ENCODE measurements at regions not wholly inside any gene's neighbourhood (a gene's known extent, or its start where the extent isn't known, plus 50 kb on each side); places are given as distances from the start of the nearest gene placed in this dataset.

DNA sequence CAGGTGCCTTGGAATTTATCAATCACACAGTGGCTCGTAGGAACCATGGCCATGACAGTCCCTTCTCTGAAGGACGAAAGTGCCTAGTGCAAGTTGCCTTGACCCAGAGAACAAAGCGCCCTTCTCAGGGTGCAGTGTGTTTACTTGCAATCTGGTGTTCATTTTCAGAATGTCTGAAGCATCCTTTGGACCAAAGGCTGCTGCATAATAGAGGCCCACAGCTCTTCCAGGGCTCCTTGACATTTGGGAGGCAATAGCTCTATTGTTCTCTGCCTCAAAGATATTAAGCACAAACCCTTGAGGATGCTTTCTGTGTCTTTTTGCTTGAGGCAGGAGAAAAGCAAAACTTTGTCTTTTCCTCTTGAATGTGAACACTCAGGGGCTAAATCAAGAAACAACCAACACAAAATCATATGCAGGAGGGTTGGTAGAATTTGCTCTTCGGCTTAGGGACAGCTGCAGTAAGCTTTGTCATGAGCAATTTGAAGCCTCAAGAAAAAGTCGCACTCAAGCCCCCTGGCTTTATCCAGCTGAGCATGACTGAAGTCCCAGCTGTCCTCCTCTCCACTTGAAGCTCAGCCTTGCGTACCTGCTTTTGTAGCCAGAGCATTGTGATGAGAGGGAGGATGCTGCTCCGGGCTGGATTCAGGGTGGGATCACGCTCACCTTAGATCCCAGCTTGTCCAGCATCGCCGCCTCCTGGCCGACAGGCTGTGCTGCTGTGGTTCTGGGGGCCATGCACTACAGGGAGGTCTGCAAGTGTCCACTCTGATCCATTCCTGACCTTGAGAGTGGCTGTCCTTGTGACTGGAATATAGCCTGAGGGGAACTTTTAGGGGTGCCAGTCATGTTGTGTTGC is 495.4 kb downstream of the CDH26 start:
- Mint-ChIP-seq H3K9me3 (peaks cover 0 to 6% of the 10 kb centered on the region in 2 donors), H3K36me3 (no peaks in the 10 kb centered on the region), H3K27ac (no peak overlapping the region)
- ATAC-seq (no peak), DNase-seq (ENCODE audit: low spot score in 2 of 2) (no peak)

DNA sequence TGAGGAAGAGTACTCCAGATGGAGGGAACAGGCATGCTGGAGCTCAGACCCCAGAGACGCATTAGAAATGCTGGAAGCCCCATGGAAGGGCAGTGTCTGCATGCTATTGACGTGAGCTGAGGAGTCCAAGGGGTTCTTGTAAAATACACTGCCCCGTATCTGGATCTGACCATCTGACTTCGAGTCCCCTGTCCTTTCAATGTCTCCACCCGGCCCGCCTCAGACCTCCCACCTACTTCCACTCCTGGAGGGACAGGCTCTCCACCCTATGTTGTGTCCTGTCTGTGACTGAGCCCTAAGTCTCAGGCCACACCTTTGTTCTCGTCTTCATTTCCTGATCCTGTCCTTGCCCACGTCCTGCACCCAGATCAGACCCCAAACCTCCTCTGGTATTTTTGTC is 496.3 kb downstream of the CDH26 start:
- peaks cover 0 to 6% of the 10 kb centered on the region in 2 donors for H3K9me3 Mint-ChIP-seq
- DNase-seq (ENCODE audit: low spot score in 2 of 2) = no peak
- ATAC-seq = no peak
- no peaks in the 10 kb centered on the region for H3K36me3 Mint-ChIP-seq
- no peak overlapping the region for H3K27ac Mint-ChIP-seq

- DNase-seq (ENCODE audit: low spot score in 2 of 2) = no peak
- Mint-ChIP-seq H3K9me3 (peaks cover 0 to 6% of the 10 kb centered on the region in 2 donors), H3K27ac (no peak overlapping the region), H3K36me3 (no peaks in the 10 kb centered on the region)
- no peak for ATAC-seq
These were observed 497.0 kb downstream of the CDH26 start for GRCh38 chr20:60455272-60455671.

- H3K27ac Mint-ChIP-seq = no peak overlapping the region
- H3K36me3 Mint-ChIP-seq = no peaks in the 10 kb centered on the region
- peaks cover 0 to 13% of the 10 kb centered on the region in 2 donors for H3K9me3 Mint-ChIP-seq
- ATAC-seq (no peak), DNase-seq (ENCODE audit: low spot score in 2 of 2) (no peak)
These were observed 501.0 kb downstream of the CDH26 start for GRCh38 chr20:60459212-60459611.

GRCh38 chr20:60461993-60462392 is 503.8 kb downstream of the CDH26 start:
- Mint-ChIP-seq H3K27ac (no peak overlapping the region), H3K9me3 (peaks cover 0 to 13% of the 10 kb centered on the region in 2 donors), H3K36me3 (no peaks in the 10 kb centered on the region)
- ATAC-seq (no peak), DNase-seq (ENCODE audit: low spot score in 2 of 2) (no peak)

DNA sequence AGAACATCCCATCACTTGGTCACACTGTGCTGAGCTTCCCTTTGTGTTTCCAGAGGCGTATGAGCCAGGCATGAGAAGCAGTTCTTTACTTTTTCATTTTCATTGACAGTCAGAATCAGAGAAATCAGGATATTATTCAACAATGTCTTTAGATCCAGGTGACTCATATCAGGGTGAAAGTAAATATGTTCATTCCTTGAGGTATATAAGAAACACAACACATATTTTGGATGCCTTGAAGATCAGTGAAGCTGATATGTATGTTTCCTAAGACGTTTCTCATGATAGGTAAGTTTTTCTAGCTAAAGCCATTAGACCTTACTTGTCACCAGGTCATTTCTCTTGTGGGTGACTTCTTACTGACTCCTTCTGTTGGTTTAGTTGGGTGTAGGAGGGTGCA is 505.6 kb downstream of the CDH26 start:
- Mint-ChIP-seq H3K27ac (no peak overlapping the region), H3K9me3 (peaks cover 0 to 7% of the 10 kb centered on the region in 2 donors), H3K36me3 (no peaks in the 10 kb centered on the region)
- ATAC-seq (no peak), DNase-seq (ENCODE audit: low spot score in 2 of 2) (no peak)

DNA sequence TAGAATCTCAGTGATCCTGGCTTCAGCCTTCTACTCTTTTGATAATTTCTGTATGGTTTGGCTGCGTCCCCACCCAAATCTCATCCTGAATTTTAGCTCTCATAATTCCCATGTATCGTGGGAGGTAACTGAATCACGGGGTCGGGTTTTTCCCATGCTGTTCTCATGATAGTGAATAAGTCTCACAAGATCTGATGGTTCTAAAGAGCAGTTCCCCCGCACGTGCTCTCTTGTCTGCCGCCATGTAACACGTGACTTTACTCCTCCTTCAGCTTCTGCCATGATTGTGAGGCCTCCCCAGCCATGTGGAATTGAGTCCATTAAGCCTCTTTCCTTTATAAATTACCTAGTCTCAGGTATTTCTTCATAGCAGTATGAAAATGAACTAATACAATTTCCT is 507.2 kb downstream of the CDH26 start:
- ATAC-seq (no peak), DNase-seq (ENCODE audit: low spot score in 2 of 2) (no peak)
- H3K9me3 Mint-ChIP-seq = peaks cover under 1 to 7% of the 10 kb centered on the region in 2 donors
- no peak overlapping the region for H3K27ac Mint-ChIP-seq
- no peaks in the 10 kb centered on the region for H3K36me3 Mint-ChIP-seq

DNA sequence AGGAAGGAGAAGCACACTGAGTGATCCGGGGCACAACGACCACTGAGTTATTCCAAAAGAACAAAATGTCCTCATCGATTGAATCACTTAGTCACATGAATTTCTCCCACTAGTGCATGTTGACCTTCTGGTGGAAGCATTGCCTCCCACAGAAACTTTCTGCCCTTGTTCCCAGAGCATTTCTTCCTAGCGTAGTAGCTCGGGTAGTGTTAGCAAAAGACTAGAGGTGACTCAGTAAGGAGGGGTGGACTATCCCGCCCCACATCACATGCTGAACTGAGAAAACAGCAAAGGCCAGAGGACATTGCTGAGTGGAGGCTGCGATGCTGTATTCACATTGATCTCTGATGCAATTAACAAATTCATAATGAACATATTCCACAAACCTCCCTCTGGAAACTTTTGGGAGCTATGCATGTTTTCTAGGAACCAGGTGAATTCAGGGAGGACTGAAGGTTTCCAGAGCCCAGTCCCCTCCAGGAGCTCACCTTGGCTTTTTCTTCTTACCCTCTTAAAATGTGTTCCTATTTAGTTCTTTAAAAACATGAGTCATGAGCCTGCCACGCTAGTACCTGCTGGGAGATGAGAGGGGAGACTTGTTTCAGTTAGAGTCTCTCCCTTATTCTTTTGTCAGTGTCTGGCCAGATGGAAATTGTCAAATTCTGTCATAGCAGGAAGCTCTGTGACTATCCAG is 507.9 kb downstream of the CDH26 start:
- Mint-ChIP-seq H3K9me3 (peaks cover 3 to 5% of the 10 kb centered on the region in 2 donors), H3K36me3 (no peaks in the 10 kb centered on the region), H3K27ac (no peak overlapping the region)
- no peak for DNase-seq (ENCODE audit: low spot score in 2 of 2)
- ATAC-seq = no peak

DNA sequence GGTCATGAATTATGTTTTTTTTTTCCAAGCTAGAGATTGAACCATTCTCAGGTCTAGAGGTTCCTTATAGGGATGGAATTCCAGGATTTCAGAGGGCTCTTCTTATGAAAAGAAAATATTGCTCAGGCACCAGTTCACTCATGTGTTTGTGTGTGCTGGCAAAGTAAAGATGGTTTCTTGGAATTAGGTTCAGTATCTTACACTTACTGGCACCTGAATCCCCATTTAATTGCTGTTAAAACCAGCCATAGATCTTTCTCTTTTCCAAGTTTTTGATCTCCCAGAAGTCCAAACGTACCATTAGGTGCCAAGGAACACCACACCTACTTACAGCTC is 508.4 kb downstream of the CDH26 start:
- DNase-seq (ENCODE audit: low spot score in 2 of 2) (no peak), ATAC-seq (no peak)
- peaks cover 0 to 3% of the 10 kb centered on the region in 2 donors for H3K9me3 Mint-ChIP-seq
- no peaks in the 10 kb centered on the region for H3K36me3 Mint-ChIP-seq
- H3K27ac Mint-ChIP-seq = no peak overlapping the region

GRCh38 chr20:60467078-60467477 is 508.9 kb downstream of the CDH26 start:
- Mint-ChIP-seq H3K9me3 (peaks cover 0 to 3% of the 10 kb centered on the region in 2 donors), H3K36me3 (no peaks in the 10 kb centered on the region), H3K27ac (no peak overlapping the region)
- ATAC-seq (no peak), DNase-seq (ENCODE audit: low spot score in 2 of 2) (no peak)

DNA sequence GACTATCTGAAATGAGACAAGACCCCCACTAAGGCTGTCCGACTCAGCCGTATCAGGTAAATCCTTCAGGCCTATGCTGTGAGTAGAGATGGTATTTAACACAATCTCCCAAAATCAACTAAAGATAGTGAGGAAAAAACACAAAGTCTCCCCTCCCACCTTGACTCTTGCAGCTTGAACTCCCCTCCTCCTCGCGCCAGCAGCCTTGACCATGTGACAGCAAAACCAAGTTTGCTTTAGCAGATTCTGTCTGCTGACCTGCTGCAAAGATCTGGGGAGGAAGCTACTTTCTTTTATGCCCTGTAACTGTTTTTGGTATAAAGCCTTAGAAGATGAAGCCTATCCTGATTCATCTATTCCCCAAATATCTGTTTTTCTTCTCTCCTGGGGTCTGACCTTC is 509.5 kb downstream of the CDH26 start:
- H3K27ac Mint-ChIP-seq = no peak overlapping the region
- no peaks in the 10 kb centered on the region for H3K36me3 Mint-ChIP-seq

DNA sequence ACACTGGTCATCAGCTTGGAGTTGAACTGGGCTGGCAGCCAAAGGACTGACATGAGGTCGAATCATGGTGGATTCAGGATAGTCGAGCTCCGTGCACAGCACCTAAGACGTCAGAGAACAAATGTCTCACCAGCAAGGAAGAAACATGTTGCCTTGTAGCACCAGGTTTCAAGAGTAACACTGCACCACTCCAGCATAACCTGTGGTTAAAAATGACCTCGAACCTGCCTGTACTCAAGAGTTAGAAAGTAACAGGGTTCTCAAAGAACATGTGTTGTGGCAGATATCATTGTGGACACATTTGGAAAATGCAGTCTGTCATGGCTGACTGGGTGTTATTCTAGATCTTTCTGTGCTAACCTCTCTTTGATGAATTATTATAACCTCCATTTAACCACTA is 511.6 kb downstream of the CDH26 start:
- Mint-ChIP-seq H3K36me3 (no peaks in the 10 kb centered on the region), H3K9me3 (peaks cover 0 to 3% of the 10 kb centered on the region in 2 donors), H3K27ac (no peak overlapping the region)
- no peak for ATAC-seq
- no peak for DNase-seq (ENCODE audit: low spot score in 2 of 2)

More for the DNA sequence above, 509.5 kb downstream of the CDH26 start:
- peaks cover 0 to 3% of the 10 kb centered on the region in 2 donors for H3K9me3 Mint-ChIP-seq
- DNase-seq (ENCODE audit: low spot score in 2 of 2) = no peak
- no peak for ATAC-seq

DNA sequence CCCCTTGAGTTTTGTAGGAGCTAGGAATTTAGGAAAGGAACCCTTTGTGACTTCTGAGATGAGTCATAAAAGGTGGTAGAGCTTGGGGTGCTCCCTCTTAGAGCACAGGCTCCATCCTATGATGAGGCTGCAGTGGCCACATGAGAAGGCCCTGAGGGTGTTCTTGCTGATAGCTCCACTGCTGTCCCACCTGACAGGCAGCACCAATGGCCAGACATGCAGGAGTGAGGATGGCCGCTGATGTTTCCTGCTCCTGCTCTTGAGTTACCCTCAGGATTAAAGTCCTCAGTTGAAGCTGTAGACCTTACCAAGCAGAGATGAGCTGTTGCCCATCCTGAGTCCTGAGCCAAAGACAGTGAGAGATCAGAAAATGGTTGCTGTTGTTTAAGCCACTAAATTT is 512.1 kb downstream of the CDH26 start:
- Mint-ChIP-seq H3K36me3 (no peaks in the 10 kb centered on the region), H3K27ac (no peak overlapping the region), H3K9me3 (peaks cover 0 to 3% of the 10 kb centered on the region in 2 donors)
- ATAC-seq (no peak), DNase-seq (ENCODE audit: low spot score in 2 of 2) (no peak)

- no peaks in the 10 kb centered on the region for H3K36me3 Mint-ChIP-seq
- DNase-seq (ENCODE audit: low spot score in 2 of 2) = no peak
- peaks cover 0 to 3% of the 10 kb centered on the region in 2 donors for H3K9me3 Mint-ChIP-seq
- no peak for ATAC-seq
- H3K27ac Mint-ChIP-seq = no peak overlapping the region
These were observed 515.0 kb downstream of the CDH26 start for GRCh38 chr20:60473211-60473610.

DNA sequence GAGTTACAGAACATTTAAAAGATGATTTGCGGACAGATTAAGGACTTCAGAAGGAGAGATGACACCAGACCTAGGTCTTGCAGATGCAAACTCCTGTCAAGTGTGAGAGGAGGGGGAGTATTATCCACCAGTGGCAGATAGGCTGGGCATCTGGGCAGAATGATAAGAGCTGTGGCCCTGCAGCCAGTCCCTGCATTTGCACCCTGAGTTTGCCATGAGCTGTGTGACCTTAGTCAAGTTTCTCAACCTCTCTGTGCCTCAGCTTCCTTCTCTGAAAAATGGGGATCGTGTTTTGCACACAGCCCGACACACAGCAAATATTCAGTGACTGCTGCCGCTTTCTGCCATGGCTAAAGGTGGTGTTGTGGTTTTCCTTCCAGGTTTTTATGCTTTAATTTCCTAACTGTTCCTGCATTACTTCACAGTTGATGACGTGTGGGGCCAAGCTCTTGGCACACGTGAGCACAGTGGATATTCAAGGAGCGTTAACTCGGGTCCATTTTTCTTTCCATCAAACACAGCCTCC is 516.2 kb downstream of the CDH26 start:
- DNase-seq (ENCODE audit: low spot score in 2 of 2) = no peak
- H3K9me3 Mint-ChIP-seq = peaks cover 0 to 3% of the 10 kb centered on the region in 2 donors
- no peak overlapping the region for H3K27ac Mint-ChIP-seq
- no peak for ATAC-seq
- H3K36me3 Mint-ChIP-seq = no peaks in the 10 kb centered on the region

DNA sequence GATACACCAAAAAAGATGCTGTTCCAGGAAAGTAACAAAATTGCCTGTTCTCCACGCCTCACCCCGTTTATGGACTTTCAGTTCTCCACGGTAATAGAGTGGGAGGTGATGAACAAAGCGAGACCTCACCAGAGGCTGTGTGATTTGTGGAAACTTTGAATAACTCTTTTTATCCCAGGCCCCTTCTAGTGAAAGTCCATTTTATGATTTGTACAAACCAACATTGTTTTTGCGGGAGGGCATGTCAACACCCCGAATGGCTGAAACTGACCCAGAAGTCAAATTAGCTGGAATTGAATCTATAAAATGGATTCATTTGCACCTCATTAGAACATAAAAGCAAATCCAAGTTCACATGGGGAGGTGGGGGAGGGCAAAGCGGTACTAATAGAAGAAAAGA is 517.8 kb downstream of the CDH26 start:
- no peak overlapping the region for H3K27ac Mint-ChIP-seq
- no peaks in the 10 kb centered on the region for H3K9me3 Mint-ChIP-seq
- no peak for ATAC-seq
- no peak for DNase-seq (ENCODE audit: low spot score in 2 of 2)
- H3K36me3 Mint-ChIP-seq = no peaks in the 10 kb centered on the region

- Mint-ChIP-seq H3K9me3 (no peaks in the 10 kb centered on the region), H3K27ac (no peak overlapping the region), H3K36me3 (no peaks in the 10 kb centered on the region)
- no peak for ATAC-seq
- no peak for DNase-seq (ENCODE audit: low spot score in 2 of 2)
These were observed 519.7 kb downstream of the CDH26 start for GRCh38 chr20:60477958-60478357.

DNA sequence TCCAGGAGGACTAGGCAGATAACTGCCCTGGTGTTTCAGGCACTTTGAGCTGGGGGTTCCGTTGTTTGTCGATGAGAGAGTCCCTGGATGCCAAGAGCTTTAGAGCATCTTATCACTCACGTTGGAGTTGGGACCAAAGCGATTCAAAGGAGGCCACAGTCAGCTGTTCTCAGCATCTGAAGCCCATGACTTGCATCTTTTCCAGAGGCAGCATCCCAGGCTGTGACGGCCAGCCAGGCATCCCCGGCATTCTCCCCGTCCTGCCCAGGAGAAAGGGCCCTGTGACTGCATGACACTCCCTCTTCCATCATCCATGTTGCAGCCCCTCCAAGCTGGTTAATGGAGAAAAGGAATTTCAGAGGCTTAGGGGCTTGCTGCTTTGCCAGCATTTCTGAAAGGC is 520.3 kb downstream of the CDH26 start:
- Mint-ChIP-seq H3K36me3 (no peaks in the 10 kb centered on the region), H3K9me3 (no peaks in the 10 kb centered on the region), H3K27ac (no peak overlapping the region)
- ATAC-seq (no peak), DNase-seq (ENCODE audit: low spot score in 2 of 2) (no peak)

All from activated naive CD4-positive, alpha-beta T cell treated with anti-CD3 and anti-CD28 coated beads, Interleukin-2, amount 50 U/mL, for 72 hours (primary cell).